ENCODE measurements at regions not wholly inside any gene's neighbourhood (a gene's known extent, or its start where the extent isn't known, plus 50 kb on each side); places are given as distances from the start of the nearest gene placed in this dataset.

- TF ChIP-seq CTBP1 (IDR thresholded peaks at IDR 0.05; ENCODE audit: borderline replicate concordance) (no peak), NFRKB (IDR thresholded peaks at IDR 0.05) (no peak), ELF4 (IDR thresholded peaks at IDR 0.05) (no peak), FOXM1 (IDR thresholded peaks at IDR 0.05; ENCODE audit: borderline replicate concordance) (no peak), ARNT (IDR thresholded peaks at IDR 0.05) (no peak), PKNOX1 (IDR thresholded peaks at IDR 0.05) (no peak)
These were observed 309.4 kb downstream of the SFMBT2 start for GRCh38 chr10:7101451-7101850.

Data from HEK293T (cell line).